ENCODE measurements at regions not wholly inside any gene's neighbourhood (a gene's known extent, or its start where the extent isn't known, plus 50 kb on each side); places are given as distances from the start of the nearest gene placed in this dataset.

- TF ChIP-seq CTCF (conservative IDR thresholded peaks at IDR 0.05) (no peak), EZH2 (IDR thresholded peaks at IDR 0.05; ENCODE audit: low read depth) (no peak)
Observed at GRCh38 chr5:111618623-111619271, 106.4 kb upstream of the STARD4 start.
